ENCODE measurements at regions not wholly inside any gene's neighbourhood (a gene's known extent, or its start where the extent isn't known, plus 50 kb on each side); places are given as distances from the start of the nearest gene placed in this dataset.

DNA sequence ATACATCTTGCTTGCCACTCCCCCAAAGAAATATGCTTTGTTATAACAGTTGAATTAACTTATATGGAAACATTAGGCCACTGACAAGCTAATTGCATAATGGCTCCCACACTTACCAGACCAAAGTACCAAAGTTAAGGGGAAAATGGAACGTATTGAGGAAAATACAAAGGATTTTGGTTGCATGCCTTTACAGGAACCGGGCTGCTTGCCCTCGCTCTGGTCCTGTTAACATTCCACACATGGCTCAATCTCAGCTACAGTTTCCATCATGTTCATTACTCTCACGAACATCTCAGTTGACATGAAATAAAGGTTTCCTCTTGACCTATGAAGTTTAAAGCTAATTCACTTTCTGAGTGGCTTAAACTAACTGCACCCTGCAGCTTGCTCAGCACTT is 220.7 kb upstream of the RXFP2 start:
- ATAC-seq (no peak), DNase-seq (no peak)
- Histone ChIP-seq H3K4me3 (no peak overlapping the region), H3K4me1 (peaks cover 0 to 6% (median 0%) of the 10 kb centered on the region in 9 donors), H3K27me3 (peaks cover 0 to 5% (median 0%) of the 10 kb centered on the region in 7 donors), H3K9me3 (no peaks in the 10 kb centered on the region), H3K36me3 (no peaks in the 10 kb centered on the region), H3K27ac (no peak overlapping the region)
- 62 to 76% methylated on average over 4 of the region's 4 CpGs for WGBS, 2 donors
- intact Hi-C loops (cut with DNase I): loop anchor here in 1 of 10 donors (10.0 kb wide), 1 partner anchor 74 kb away; no protein-coding TSS in a partner anchor
- TF ChIP-seq, protein P1, sequence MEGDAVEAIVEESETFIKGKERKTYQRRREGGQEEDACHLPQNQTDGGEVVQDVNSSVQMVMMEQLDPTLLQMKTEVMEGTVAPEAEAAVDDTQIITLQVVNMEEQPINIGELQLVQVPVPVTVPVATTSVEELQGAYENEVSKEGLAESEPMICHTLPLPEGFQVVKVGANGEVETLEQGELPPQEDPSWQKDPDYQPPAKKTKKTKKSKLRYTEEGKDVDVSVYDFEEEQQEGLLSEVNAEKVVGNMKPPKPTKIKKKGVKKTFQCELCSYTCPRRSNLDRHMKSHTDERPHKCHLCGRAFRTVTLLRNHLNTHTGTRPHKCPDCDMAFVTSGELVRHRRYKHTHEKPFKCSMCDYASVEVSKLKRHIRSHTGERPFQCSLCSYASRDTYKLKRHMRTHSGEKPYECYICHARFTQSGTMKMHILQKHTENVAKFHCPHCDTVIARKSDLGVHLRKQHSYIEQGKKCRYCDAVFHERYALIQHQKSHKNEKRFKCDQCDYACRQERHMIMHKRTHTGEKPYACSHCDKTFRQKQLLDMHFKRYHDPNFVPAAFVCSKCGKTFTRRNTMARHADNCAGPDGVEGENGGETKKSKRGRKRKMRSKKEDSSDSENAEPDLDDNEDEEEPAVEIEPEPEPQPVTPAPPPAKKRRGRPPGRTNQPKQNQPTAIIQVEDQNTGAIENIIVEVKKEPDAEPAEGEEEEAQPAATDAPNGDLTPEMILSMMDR (IDR thresholded peaks at IDR 0.05): no peak

DNA sequence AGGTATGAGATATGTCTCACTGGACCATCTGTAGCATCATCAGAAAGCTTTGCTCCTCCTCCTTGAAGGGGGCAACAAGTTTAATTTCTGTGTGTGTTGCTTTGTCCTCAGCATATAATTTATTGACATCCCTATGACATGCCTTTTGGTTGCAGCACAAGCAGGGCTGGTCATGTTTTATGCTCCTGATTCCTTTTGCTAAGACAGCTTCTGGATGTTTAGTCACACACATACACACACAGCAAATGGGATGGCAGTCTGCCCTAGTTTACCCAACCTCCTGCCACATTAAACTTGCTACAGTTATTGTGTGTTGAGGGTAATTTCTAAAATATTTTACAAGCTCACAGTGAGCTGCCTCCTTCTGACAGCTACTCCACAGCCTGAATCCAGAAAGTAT is 217.9 kb upstream of the RXFP2 start:
- H3K4me1 ChIP-seq: peaks cover 0 to 6% (median 0%) of the 10 kb centered on the region in 9 donors

DNA sequence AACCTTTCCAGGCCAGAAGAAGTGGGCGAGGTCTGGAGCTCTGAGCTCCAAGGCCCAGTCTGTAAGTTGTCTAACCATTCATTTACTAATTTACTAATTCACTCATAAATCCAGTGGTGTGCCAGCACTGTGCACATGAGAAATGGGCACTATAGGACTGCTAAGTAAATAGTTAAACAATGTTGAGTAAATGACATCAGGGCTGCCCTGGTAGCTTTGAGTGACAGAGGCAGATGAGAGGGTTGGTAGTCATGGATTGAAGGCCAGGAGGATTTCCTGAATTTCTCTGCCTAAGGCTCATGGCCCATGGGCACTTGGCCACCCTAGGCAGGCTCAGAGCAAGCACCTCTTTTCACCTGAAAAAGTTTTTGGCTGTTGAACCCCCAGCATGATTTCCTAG is 216.9 kb upstream of the RXFP2 start:
- Histone ChIP-seq H3K4me3 (no peak overlapping the region), H3K4me1 (peaks cover 0 to 6% (median 0%) of the 10 kb centered on the region in 9 donors), H3K27me3 (no peaks in the 10 kb centered on the region), H3K9me3 (no peaks in the 10 kb centered on the region), H3K27ac (no peak overlapping the region), H3K36me3 (no peaks in the 10 kb centered on the region)
- TF ChIP-seq, protein P1 (IDR thresholded peaks at IDR 0.05): no peak
- DNase-seq (no peak), ATAC-seq (no peak)
- WGBS, 2 donors: 63 to 66% methylated on average over 1 of the region's 1 CpG
- intact Hi-C loops (cut with DNase I): loop anchor here in 1 of 10 donors (10.0 kb wide), 1 partner anchor 212 kb away; the partner anchor contains the start of gene RXFP2

More for the DNA sequence above, 217.9 kb upstream of the RXFP2 start:
- Histone ChIP-seq H3K36me3 (no peaks in the 10 kb centered on the region), H3K9me3 (no peaks in the 10 kb centered on the region), H3K4me3 (no peak overlapping the region), H3K27me3 (no peaks in the 10 kb centered on the region), H3K27ac (no peak overlapping the region)
- TF ChIP-seq, protein P1 (IDR thresholded peaks at IDR 0.05): no peak
- DNase-seq (no peak), ATAC-seq (no peak)
- intact Hi-C loops (cut with DNase I): loop anchor here in 1 of 10 donors (10.0 kb wide), 1 partner anchor 213 kb away; the partner anchor contains the start of gene RXFP2

DNA sequence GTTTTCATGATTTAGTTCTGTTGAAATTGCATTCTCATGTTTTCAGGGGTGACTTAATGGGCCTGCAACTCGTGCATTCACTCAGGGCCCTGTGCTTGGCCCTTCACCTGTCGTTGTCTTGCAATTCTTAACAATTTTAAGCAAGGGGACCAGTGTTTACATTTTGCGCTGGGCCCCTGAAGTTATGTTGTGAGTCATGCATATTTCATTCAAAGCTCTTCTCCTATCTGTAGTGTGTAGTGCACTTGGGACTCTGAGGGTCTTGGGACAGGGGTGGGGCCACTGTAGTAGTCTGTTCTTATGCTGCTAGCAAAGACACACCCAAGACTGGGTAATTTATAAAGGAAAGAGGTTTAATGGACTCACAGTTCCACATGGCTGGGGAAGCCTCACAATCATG is 211.2 kb upstream of the RXFP2 start:
- H3K27me3 ChIP-seq: no peaks in the 10 kb centered on the region
- WGBS, 2 donors: 70% methylated on average over 3 of the region's 3 CpGs
- intact Hi-C loops (cut with DNase I): loop anchor here in 1 of 10 donors (10.0 kb wide), 1 partner anchor 207 kb away; the partner anchor contains the start of gene RXFP2
- H3K27ac ChIP-seq: no peak overlapping the region
- no peaks in the 10 kb centered on the region for H3K4me1 ChIP-seq
- H3K9me3 ChIP-seq: no peaks in the 10 kb centered on the region
- H3K36me3 ChIP-seq: no peaks in the 10 kb centered on the region
- ATAC-seq: no peak
- no peak overlapping the region for H3K4me3 ChIP-seq
- TF ChIP-seq, protein P1 (IDR thresholded peaks at IDR 0.05): no peak
- no peak for DNase-seq
